GM21381 (cell line): ENCODE measurements at regions not wholly inside any gene's neighbourhood (a gene's known extent, or its start where the extent isn't known, plus 50 kb on each side); places are given as distances from the start of the nearest gene placed in this dataset.

Experiments
- ATAC-seq: cut with Tn5 transposase; IDR thresholded peaks from one replicate; pipeline ENCODE4 v1.9.1; 2021; ENCODE audit warnings: mild to moderate bottlenecking, moderate library complexity; ENCODE audit not compliant: unreplicated experiment

DNA sequence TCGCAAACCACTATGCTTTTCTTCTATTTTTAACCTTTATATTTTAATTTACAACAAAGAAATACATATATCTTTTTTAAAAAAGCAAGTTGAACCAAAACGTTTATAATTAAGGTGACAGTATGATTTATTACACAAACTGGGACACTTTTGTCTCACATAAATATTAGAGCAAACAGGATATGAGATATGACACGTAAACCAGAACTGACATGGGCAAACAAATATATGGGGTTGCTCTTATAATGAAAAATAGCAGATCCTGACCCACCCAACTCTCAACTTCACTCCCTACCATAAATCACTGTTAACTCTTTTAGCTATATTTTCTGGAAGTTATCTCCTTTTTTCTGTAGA lies 177.0 kb upstream of the EDNRA start:
- ATAC-seq, result no peak

DNA sequence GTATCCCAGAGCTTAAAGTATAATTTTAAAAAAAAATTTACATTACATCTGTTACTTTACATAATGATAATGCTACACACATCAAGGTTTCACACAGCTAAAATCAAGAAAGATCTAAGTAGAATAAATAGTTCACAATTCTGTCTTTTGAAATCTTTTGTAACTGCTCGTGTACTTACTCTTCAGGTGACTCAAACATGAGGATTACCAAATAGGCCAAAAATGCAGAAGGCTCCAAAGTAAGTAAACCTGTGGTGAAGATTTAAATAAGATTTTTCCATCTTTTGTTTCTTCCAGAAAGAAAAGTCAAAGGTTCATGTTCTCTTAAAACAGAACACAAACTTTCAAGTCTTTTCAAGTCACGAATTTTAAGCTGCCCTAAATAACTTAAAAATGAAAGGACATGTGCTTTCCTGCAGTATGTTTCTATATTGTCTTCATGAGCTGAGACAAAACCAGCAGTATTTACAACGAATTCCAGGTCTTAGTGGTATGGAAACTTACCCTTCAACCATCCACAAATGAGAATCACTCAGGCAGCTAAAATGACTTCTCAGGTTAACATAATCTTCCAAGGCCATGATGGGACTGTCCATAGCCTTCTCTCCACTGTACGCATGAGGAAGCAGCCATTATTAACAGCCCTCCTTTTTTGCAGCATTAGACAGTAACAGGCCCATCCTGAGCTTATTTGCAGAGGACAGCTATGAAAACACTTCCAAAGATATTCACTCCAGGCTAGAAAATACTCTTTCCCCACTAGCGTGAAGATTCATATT lies 172.8 kb upstream of the EDNRA start:
- ATAC-seq, result no peak

- no peak for ATAC-seq
Observed at GRCh38 chr4:147309434-147309833, 171.5 kb upstream of the EDNRA start.

GRCh38 chr4:147310312-147310711 lies 170.6 kb upstream of the EDNRA start:
- no peak for ATAC-seq

DNA sequence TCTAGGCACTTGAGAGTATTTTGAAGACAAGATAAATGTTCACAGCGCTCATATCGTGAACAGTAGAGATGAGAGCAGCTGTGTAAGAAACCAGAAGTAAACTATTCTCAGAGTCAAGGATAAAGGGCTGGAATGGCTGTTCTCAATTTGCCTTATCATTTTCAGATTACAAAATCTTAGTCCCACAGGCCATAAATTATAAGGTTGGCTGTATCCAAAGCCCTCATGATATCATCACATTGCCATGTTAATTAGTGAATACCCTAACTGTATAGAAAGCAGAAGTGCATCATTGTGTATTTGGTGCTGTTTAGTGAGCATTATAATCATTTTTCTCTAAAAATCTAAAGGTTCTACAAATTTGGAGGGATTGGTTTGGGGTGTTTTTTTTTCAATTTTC lies 168.9 kb upstream of the EDNRA start:
- ATAC-seq, result no peak

GRCh38 chr4:147312376-147313046 lies 168.4 kb upstream of the EDNRA start:
- no peak for ATAC-seq

GRCh38 chr4:147313108-147313507 lies 167.8 kb upstream of the EDNRA start:
- ATAC-seq, result no peak

DNA sequence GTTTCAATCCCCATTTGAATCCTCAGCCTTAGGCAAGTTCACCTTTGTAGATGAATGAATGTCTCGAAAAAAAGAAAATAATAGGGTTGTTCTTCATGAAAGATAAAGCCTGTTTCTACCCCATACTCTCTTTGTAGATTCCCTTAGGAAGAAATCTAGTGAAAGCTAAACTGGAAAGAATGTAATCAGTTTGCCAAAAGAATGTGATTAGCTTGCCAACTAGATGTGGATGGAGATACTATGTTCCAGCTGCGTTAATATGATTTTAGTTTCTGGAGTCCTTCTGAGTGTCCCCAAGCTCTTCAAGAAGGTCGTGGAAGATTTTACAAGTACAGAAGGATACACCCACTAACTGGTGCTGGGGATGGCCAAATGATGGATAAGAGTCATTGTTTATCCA lies 162.3 kb upstream of the EDNRA start:
- ATAC-seq, result no peak

GRCh38 chr4:147325571-147325981 lies 155.3 kb upstream of the EDNRA start:
- ATAC-seq, result no peak

DNA sequence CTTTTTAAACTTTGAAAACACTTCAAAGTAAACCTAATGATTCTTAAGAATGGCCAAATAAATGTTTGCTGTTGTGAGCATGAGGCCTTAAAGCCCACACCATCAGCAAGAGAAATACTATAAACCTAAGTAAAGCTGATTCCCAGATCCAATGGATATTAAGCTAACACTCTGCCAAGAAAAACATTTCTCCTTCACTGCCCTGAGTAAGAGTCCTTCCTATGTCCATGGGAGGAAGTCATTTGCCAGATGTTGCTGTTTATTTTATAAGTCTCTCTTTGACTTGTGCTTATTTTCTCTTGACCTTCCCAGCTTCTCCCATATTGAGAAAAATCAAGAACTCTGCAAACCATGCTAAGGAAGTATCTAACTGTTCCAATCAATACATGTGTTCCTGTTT lies 154.3 kb upstream of the EDNRA start:
- ATAC-seq, result no peak

- no peak for ATAC-seq
Observed at GRCh38 chr4:147327322-147327721, 153.6 kb upstream of the EDNRA start.

DNA sequence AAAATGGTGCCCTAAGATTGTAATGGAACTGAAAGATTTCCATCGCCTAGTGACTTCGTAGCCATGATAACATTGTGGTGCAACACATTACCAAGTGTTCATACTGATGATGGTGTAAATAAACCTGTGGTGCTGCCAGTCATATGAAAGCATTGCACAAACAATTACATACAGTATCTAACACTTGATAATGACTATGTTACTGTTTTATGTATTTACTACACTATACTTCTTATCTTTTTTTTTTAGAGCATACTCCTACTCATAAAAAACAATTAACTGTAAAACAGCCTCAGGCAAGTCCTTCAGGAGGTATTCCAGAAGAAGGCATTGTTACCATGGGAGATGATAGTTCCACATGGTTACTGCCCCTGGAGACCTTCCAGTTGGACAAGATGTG lies 152.7 kb upstream of the EDNRA start:
- ATAC-seq, result no peak

GRCh38 chr4:147328756-147329446 lies 152.0 kb upstream of the EDNRA start:
- ATAC-seq, result no peak

DNA sequence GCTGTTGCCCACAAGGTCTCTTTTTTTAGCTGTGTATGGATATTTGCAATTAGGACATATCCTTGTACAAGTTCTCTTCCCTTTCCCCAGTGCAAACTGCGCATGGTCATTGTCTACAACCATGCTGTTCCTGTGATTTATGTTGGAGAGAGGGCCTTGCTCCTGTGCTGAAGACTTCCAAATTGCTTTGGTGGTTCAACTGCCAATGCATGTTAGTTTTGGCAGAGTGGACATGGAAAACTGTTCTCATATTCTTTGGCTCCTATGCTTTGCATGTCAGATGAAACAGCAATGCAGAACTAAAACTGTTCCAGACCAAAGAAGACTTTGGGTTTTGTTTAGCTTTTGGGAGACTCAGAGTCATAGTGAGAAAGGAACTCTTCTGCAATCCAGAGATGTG lies 148.8 kb upstream of the EDNRA start:
- no peak for ATAC-seq

DNA sequence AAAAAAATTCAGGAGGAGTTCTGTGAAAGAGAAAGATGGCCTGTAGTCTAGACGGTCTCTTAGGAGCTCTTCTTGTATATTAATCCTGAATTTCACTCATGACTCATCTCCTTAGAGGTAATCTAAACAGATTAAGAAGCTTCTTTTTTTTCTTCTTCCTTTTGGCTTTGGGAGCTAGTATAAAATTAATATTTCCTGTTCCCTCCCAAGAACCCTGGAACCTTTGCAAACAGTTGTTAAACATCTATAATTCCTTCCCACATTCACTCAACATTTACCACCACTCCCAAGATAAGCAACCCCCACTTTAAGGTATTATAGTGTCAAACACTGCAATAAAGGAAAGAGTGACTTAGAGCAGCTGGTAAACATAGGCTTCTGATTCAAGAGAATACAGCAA lies 146.4 kb upstream of the EDNRA start:
- no peak for ATAC-seq

DNA sequence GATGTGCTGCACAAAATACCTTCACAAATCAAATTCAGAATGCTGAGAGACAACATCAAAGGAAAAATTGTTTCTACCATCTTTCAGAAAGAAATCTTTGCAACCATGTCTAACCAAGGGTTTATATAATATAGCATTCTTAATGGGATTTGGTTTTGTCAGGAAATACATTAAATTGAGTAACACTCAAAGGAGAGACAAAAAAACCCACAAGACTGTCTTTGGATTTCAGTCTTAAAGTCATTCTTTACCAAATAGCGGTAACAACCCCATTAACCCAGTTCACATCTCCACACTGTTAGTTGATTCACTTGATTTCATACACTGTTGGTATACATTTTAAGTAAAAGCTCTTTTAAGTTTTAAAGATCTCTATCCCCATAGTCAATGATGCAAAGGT lies 145.7 kb upstream of the EDNRA start:
- no peak for ATAC-seq

DNA sequence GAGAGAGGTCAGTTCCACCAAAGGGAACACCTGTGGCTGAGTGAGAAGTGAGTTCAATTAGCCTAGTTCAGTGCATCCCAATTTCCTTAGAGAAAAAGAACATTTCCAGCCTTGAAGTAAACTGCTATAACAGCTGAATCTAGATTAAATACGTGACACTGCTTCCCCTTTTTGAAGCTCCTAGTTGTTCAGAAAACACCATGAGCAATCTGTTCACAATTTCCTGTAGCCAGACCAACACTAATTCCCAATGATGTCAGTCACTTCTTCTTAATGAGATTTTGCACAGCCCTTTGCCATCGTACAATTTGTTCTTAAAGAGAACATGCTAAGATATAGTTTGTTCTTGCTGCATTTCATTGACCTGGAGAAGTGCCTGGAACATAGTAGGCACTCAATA lies 144.6 kb upstream of the EDNRA start:
- no peak for ATAC-seq

- no peak for ATAC-seq
Observed at GRCh38 chr4:147339100-147339499, 141.8 kb upstream of the EDNRA start.

DNA sequence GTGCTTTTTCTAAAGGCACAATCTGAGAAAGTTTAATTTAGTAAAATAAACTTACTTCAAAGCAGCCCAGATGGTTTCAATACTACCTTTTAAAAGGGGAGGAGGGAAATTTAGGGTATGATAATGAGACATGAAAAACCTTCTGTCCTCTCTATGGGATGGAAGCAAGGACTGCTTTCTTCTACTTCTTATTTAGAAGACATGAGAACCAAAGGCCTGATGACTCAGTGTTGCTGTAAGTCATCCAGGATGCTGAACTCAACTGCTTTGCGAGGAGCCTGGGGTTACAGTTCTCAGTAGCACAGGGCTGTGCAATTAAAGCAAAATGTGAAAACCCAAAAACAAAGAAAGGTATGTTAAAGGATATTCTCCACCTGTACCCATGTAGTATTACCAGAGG lies 140.8 kb upstream of the EDNRA start:
- no peak for ATAC-seq

DNA sequence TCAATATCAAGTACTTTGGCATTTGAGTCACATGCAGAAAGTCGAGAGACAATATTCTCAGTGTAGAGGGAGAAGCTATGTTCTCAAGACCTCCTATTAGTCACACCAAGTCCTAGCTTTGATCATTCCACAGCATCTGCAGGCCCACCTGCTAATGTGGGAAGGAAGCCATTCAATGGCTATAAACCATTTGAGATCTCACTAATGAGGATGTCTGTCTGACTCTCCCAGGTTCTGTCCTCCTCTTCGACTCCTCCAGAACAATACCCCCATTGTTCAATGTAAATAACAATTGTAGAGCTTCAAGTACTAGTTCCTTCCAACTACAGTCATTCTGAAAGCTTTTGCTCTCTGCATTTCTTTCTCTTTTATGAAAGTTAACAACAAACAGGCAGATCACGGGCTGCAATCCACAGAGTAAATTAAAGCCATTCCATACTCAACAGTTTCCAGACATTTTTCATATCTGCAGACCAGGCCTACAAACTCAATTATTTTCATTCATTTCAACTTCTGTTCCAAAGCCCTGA lies 140.2 kb upstream of the EDNRA start:
- no peak for ATAC-seq

DNA sequence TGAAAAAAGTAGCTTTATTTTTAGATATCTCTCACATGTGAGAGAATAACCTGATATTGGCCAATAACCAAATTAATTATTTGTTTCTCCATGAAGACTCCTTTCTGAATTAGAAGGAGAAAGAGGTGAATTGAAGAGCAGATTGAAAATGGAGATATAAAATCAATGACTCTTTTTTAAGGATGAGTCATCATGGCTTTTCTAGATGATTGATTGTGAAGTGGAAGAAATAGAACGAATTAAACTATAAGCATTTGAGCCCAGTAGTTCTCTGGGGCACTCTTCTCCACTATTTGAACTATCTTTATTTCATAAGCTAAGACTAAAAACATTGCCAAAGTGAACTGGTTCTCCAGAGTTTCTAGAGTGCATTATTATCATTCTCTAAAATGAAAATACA lies 137.2 kb upstream of the EDNRA start:
- no peak for ATAC-seq

GRCh38 chr4:147345662-147346061 lies 135.2 kb upstream of the EDNRA start:
- no peak for ATAC-seq
